ENCODE measurements at regions not wholly inside any gene's neighbourhood (a gene's known extent, or its start where the extent isn't known, plus 50 kb on each side); places are given as distances from the start of the nearest gene placed in this dataset.

DNA sequence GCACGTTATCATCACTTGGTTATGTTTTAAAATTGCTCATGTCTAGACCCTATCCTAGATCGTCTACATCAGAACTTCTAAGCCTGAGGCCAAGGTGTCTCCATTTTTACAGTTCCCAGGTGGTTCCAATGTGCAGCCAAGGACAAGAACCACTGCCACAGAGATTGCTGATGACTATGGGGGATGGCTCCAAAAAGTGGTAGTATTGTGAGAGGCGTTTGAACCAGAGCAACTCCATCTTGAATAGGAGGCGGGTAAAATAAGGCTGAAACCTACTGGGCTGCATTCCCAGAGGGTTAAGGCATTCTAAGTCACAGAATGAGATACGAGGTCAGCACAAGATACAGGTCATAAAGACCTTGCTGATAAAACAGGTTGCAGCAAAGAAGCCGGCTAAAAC lies 195.6 kb upstream of the FOXN2 start:
- DNase-seq: no peak
- no peaks in the 10 kb centered on the region for H3K36me3 ChIP-seq (ENCODE audit: control insufficient read depth, insufficient read depth, low read length)
- H3K4me3 ChIP-seq (ENCODE audit: low read depth, low read length): no peak overlapping the region
- no peak overlapping the region for H3K4me3 Mint-ChIP-seq
- peaks cover 0 to 2% (median 0%) of the 10 kb centered on the region in 7 donors for H3K9me3 Mint-ChIP-seq
- no peaks in the 10 kb centered on the region for H3K36me3 Mint-ChIP-seq
- H3K9me3 ChIP-seq (ENCODE audit: control insufficient read depth in 2 of 2, low read length in 2 of 2): no peaks in the 10 kb centered on the region
- no peaks in the 10 kb centered on the region for H3K27me3 Mint-ChIP-seq
- no peak overlapping the region for H3K27ac ChIP-seq (ENCODE audit: insufficient read depth, low read length, poor library complexity, severe bottlenecking)
- peaks cover 3 to 26% (median 10%) of the 10 kb centered on the region in 4 donors for H3K4me1 Mint-ChIP-seq
- H3K4me1 ChIP-seq (ENCODE audit: control insufficient read depth, insufficient read depth, low read length, poor library complexity, severe bottlenecking): no peaks in the 10 kb centered on the region
- no peak overlapping the region for H3K27ac Mint-ChIP-seq
- no peak for ATAC-seq (ENCODE audit: low read depth in 2 of 2)
- H3K27me3 ChIP-seq (ENCODE audit: control insufficient read depth, insufficient read depth, low read length): no peaks in the 10 kb centered on the region

DNA sequence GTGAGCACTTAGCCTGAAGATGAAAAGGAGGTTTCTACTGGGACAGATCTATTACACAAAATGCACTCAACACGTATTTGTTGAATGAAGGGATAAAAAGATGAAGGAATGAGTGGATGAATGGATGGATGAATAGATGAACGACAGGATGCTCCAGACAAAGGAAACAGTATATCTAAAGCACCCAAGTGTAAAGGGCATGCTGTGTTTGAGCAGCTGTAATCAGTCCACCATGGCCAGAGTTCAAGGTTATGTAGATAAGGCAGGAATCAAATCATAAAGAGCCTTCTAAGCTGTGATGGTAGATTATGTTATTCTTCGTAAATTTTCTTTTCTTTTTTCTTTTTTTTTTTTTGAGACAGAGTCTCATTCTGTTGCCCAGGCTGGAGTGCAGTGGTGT lies 194.4 kb upstream of the FOXN2 start:
- Histone ChIP-seq H3K36me3 (ENCODE audit: control insufficient read depth, insufficient read depth, low read length) (no peaks in the 10 kb centered on the region), H3K9me3 (ENCODE audit: control insufficient read depth in 2 of 2, low read length in 2 of 2) (no peaks in the 10 kb centered on the region), H3K4me1 (ENCODE audit: control insufficient read depth, insufficient read depth, low read length, poor library complexity, severe bottlenecking) (no peaks in the 10 kb centered on the region), H3K27ac (ENCODE audit: insufficient read depth, low read length, poor library complexity, severe bottlenecking) (no peak overlapping the region), H3K4me3 (ENCODE audit: low read depth, low read length) (no peak overlapping the region), H3K27me3 (ENCODE audit: control insufficient read depth, insufficient read depth, low read length) (no peaks in the 10 kb centered on the region)
- no peak for ATAC-seq (ENCODE audit: low read depth in 2 of 2)
- peaks cover 3 to 22% (median 5%) of the 10 kb centered on the region in 4 donors for H3K4me1 Mint-ChIP-seq
- DNase-seq: no peak
- H3K27ac Mint-ChIP-seq: no peak overlapping the region
- no peaks in the 10 kb centered on the region for H3K36me3 Mint-ChIP-seq
- no peak overlapping the region for H3K4me3 Mint-ChIP-seq
- peaks cover 0 to 2% (median 0%) of the 10 kb centered on the region in 7 donors for H3K9me3 Mint-ChIP-seq
- H3K27me3 Mint-ChIP-seq: no peaks in the 10 kb centered on the region

DNA sequence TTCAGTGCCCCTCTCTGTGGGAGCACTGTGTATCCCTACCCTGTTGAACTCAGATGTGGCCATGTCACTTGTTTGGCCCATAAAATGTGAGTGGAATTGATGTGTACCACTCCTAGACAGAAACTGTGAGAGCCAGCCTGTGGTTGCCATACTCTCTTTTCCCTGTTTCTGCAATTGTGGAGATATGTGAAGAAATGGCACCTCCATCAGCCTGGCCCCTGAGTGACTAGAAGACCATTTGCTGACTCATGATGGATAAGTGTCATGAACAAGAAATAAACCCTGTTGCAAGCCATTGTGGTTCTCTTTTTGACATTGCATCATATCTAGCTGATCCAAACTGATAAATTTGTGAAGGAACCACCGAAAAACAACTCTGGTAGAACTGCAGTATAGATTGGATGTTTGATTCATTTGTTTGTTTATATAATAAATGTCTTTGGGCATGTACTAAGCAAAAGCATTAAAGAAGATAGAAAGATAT lies 193.7 kb upstream of the FOXN2 start:
- H3K27ac ChIP-seq (ENCODE audit: insufficient read depth, low read length, poor library complexity, severe bottlenecking): no peak overlapping the region
- Mint-ChIP-seq H3K9me3 (peaks cover 0 to 2% (median 0%) of the 10 kb centered on the region in 7 donors), H3K27ac (no peak overlapping the region), H3K4me3 (no peak overlapping the region), H3K36me3 (no peaks in the 10 kb centered on the region), H3K4me1 (peaks cover 3 to 22% (median 5%) of the 10 kb centered on the region in 4 donors), H3K27me3 (no peaks in the 10 kb centered on the region)
- no peaks in the 10 kb centered on the region for H3K36me3 ChIP-seq (ENCODE audit: control insufficient read depth, insufficient read depth, low read length)
- no peaks in the 10 kb centered on the region for H3K4me1 ChIP-seq (ENCODE audit: control insufficient read depth, insufficient read depth, low read length, poor library complexity, severe bottlenecking)
- no peaks in the 10 kb centered on the region for H3K9me3 ChIP-seq (ENCODE audit: control insufficient read depth in 2 of 2, low read length in 2 of 2)
- DNase-seq: no peak
- H3K4me3 ChIP-seq (ENCODE audit: low read depth, low read length): no peak overlapping the region
- ATAC-seq (ENCODE audit: low read depth in 2 of 2): no peak
- no peaks in the 10 kb centered on the region for H3K27me3 ChIP-seq (ENCODE audit: control insufficient read depth, insufficient read depth, low read length)

DNA sequence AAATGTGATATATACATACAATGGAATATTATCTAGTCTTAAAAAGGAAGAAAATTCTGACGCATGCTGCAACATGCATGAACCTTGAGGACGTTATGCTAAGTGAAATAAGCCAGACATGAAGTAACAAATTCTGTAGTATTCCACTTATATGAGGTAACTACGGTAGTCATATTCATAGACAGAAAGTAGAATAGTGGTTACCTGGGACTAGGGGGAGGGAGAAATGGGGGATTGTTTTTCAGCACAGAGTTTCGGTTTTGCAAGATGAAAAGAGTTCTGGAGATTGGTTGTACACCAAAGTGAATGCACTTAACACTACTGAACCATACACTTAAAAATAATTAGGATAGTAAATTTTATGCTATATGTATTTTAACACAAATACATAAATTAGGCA lies 192.3 kb upstream of the FOXN2 start:
- no peaks in the 10 kb centered on the region for H3K36me3 ChIP-seq (ENCODE audit: control insufficient read depth, insufficient read depth, low read length)
- ATAC-seq (ENCODE audit: low read depth in 2 of 2): no peak
- no peak overlapping the region for H3K4me3 ChIP-seq (ENCODE audit: low read depth, low read length)
- Mint-ChIP-seq H3K36me3 (no peaks in the 10 kb centered on the region), H3K27ac (peak overlapping the region in 1 of 3 donors; percentile 40), H3K9me3 (peaks cover 0 to 1% (median 0%) of the 10 kb centered on the region in 7 donors), H3K4me3 (no peak overlapping the region), H3K4me1 (peaks cover 3 to 22% (median 5%) of the 10 kb centered on the region in 4 donors), H3K27me3 (no peaks in the 10 kb centered on the region)
- no peaks in the 10 kb centered on the region for H3K4me1 ChIP-seq (ENCODE audit: control insufficient read depth, insufficient read depth, low read length, poor library complexity, severe bottlenecking)
- H3K27ac ChIP-seq (ENCODE audit: insufficient read depth, low read length, poor library complexity, severe bottlenecking): no peak overlapping the region
- H3K27me3 ChIP-seq (ENCODE audit: control insufficient read depth, insufficient read depth, low read length): no peaks in the 10 kb centered on the region
- peak in 1 of 3 donors; percentile 48 for DNase-seq
- no peaks in the 10 kb centered on the region for H3K9me3 ChIP-seq (ENCODE audit: control insufficient read depth in 2 of 2, low read length in 2 of 2)

DNA sequence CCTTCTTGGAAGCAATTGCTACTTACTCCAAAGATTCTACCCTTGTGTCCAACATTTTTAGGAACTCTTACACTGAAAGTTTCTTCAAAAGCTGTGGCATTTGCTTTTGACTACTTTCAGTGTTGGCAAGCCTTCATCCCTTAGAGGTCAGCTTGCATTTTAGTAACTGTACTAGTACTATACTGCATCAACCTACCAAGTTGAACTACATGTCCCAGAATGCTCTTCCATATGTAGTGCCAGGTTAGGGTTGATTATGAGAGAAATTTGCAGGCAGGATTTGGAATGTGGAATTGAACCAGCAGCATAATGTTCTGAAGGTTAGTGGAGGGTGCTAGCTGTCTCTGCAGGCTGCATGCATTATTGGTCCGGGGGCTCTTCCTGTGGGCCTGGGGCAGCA lies 189.9 kb upstream of the FOXN2 start:
- ATAC-seq (ENCODE audit: low read depth in 2 of 2) (no peak), DNase-seq (no peak)
- H3K9me3 Mint-ChIP-seq: no peaks in the 10 kb centered on the region
- H3K27me3 Mint-ChIP-seq: no peaks in the 10 kb centered on the region
- H3K4me1 Mint-ChIP-seq: peaks cover 3 to 22% (median 5%) of the 10 kb centered on the region in 4 donors
- Histone ChIP-seq H3K9me3 (ENCODE audit: control insufficient read depth in 2 of 2, low read length in 2 of 2) (no peaks in the 10 kb centered on the region), H3K27ac (ENCODE audit: insufficient read depth, low read length, poor library complexity, severe bottlenecking) (no peak overlapping the region), H3K4me1 (ENCODE audit: control insufficient read depth, insufficient read depth, low read length, poor library complexity, severe bottlenecking) (no peaks in the 10 kb centered on the region), H3K4me3 (ENCODE audit: low read depth, low read length) (no peak overlapping the region), H3K27me3 (ENCODE audit: control insufficient read depth, insufficient read depth, low read length) (no peaks in the 10 kb centered on the region), H3K36me3 (ENCODE audit: control insufficient read depth, insufficient read depth, low read length) (no peaks in the 10 kb centered on the region)
- H3K36me3 Mint-ChIP-seq: no peaks in the 10 kb centered on the region
- no peak overlapping the region for H3K27ac Mint-ChIP-seq
- no peak overlapping the region for H3K4me3 Mint-ChIP-seq

DNA sequence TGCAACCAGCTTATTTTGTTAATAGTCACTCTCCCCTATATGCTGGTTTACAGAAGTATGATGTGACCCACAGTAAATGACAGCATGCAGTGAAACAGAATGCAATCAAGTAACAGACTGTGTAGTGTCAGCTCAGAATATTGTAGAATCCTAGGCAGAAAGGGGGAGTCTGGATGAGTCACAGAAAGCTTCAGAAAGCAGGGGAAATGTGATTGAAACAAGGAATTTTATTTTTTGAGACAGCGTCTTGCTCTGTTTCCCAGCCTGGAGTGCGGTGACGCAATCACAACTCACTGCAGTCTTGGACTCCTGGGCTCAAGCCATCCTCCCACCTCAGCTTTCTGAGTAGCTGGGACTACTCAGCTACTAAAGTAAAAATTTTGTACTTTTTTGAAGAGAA lies 188.3 kb upstream of the FOXN2 start:
- peaks cover 3 to 20% (median 6%) of the 10 kb centered on the region in 4 donors for H3K4me1 Mint-ChIP-seq

DNA sequence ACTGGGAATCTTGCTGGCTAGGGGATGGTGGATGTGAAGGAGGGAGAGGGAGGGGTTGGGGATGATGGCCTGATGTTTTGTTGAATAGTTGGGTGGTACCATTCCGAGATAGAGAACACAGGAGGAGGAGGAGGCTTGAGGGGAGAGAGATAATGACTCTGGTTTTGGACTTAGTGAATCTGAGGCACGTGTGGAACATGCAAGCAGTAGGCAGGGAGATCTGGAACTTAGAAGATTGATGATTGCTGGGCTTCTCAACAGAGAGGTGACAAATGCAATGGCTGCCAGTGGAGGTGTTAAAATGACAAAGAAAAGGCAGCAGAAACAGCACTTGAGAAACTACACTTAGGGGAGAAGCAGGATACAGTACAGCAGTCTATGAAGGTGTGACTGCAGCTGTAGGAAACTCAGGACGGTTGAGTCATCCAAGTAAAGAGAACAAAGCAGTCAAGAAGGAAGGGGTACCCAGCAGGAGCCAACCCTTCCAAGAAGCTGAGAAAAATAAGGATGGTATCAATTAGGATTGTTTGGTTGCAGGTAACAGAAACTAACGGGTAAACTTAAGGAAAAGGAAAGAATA lies 186.8 kb upstream of the FOXN2 start:
- no peak for DNase-seq
- H3K36me3 Mint-ChIP-seq: no peaks in the 10 kb centered on the region
- Histone ChIP-seq H3K27me3 (ENCODE audit: control insufficient read depth, insufficient read depth, low read length) (no peaks in the 10 kb centered on the region), H3K36me3 (ENCODE audit: control insufficient read depth, insufficient read depth, low read length) (no peaks in the 10 kb centered on the region), H3K9me3 (ENCODE audit: control insufficient read depth in 2 of 2, low read length in 2 of 2) (no peaks in the 10 kb centered on the region), H3K4me3 (ENCODE audit: low read depth, low read length) (no peak overlapping the region), H3K27ac (ENCODE audit: insufficient read depth, low read length, poor library complexity, severe bottlenecking) (no peak overlapping the region), H3K4me1 (ENCODE audit: control insufficient read depth, insufficient read depth, low read length, poor library complexity, severe bottlenecking) (peaks cover 16% of the 10 kb centered on the region)
- H3K9me3 Mint-ChIP-seq: no peaks in the 10 kb centered on the region
- H3K4me1 Mint-ChIP-seq: peaks cover 3 to 19% (median 10%) of the 10 kb centered on the region in 4 donors
- ATAC-seq (ENCODE audit: low read depth in 2 of 2): no peak
- no peak overlapping the region for H3K4me3 Mint-ChIP-seq
- no peaks in the 10 kb centered on the region for H3K27me3 Mint-ChIP-seq
- H3K27ac Mint-ChIP-seq: no peak overlapping the region

More for the DNA sequence above, 188.3 kb upstream of the FOXN2 start:
- Histone ChIP-seq H3K27ac (ENCODE audit: insufficient read depth, low read length, poor library complexity, severe bottlenecking) (no peak overlapping the region), H3K4me1 (ENCODE audit: control insufficient read depth, insufficient read depth, low read length, poor library complexity, severe bottlenecking) (peaks cover 4% of the 10 kb centered on the region), H3K9me3 (ENCODE audit: control insufficient read depth in 2 of 2, low read length in 2 of 2) (no peaks in the 10 kb centered on the region), H3K27me3 (ENCODE audit: control insufficient read depth, insufficient read depth, low read length) (no peaks in the 10 kb centered on the region), H3K36me3 (ENCODE audit: control insufficient read depth, insufficient read depth, low read length) (no peaks in the 10 kb centered on the region), H3K4me3 (ENCODE audit: low read depth, low read length) (no peak overlapping the region)
- DNase-seq: no peak
- no peak overlapping the region for H3K4me3 Mint-ChIP-seq
- no peaks in the 10 kb centered on the region for H3K36me3 Mint-ChIP-seq
- no peaks in the 10 kb centered on the region for H3K27me3 Mint-ChIP-seq
- no peak overlapping the region for H3K27ac Mint-ChIP-seq
- no peaks in the 10 kb centered on the region for H3K9me3 Mint-ChIP-seq
- no peak for ATAC-seq (ENCODE audit: low read depth in 2 of 2)

DNA sequence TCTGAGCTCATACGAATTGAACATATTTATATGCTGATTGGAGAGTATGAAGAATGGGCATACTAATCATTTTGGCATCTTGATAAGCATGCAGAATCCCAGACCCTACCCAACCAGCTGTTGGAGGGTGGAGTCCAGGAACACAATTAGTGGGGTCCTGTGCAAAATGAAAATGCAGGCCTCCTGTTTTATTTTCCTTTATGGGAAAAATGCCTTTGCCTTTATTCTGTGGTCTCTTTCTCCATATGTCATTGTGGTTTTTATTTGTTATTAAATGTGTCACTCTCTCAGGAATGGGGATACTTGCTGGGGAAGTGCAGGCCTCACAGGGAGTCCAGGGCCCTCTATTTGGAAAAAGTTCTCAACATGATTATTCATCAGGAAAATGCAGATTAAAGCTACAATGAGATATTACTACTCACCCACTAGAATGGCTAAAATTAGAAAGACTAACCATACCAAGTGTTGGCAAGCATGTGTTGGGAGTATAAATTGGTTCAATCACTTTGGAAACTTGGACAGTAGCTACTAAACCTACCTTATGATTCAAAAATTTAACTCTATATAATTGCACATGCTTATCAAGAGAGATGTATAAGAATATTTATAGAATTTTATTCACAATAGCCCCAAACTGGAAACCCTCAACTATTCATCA lies 185.1 kb upstream of the FOXN2 start:
- peaks cover 0 to 16% (median 10%) of the 10 kb centered on the region in 4 donors for H3K4me1 Mint-ChIP-seq
- no peaks in the 10 kb centered on the region for H3K27me3 Mint-ChIP-seq
- Histone ChIP-seq H3K9me3 (ENCODE audit: control insufficient read depth in 2 of 2, low read length in 2 of 2) (no peaks in the 10 kb centered on the region), H3K4me3 (ENCODE audit: low read depth, low read length) (no peak overlapping the region), H3K36me3 (ENCODE audit: control insufficient read depth, insufficient read depth, low read length) (no peaks in the 10 kb centered on the region), H3K27me3 (ENCODE audit: control insufficient read depth, insufficient read depth, low read length) (no peaks in the 10 kb centered on the region), H3K27ac (ENCODE audit: insufficient read depth, low read length, poor library complexity, severe bottlenecking) (no peak overlapping the region), H3K4me1 (ENCODE audit: control insufficient read depth, insufficient read depth, low read length, poor library complexity, severe bottlenecking) (peaks cover 16% of the 10 kb centered on the region)
- no peaks in the 10 kb centered on the region for H3K9me3 Mint-ChIP-seq
- no peak overlapping the region for H3K27ac Mint-ChIP-seq
- ATAC-seq (ENCODE audit: low read depth in 2 of 2) (no peak), DNase-seq (no peak)
- H3K4me3 Mint-ChIP-seq: no peak overlapping the region
- no peaks in the 10 kb centered on the region for H3K36me3 Mint-ChIP-seq
